HFF-Myc (cell line): ENCODE measurements at regions not wholly inside any gene's neighbourhood (a gene's known extent, or its start where the extent isn't known, plus 50 kb on each side); places are given as distances from the start of the nearest gene placed in this dataset.

Experiments
- DNase-seq: peaks from one replicate; pipeline ENCODE4 v3.0.0-alpha.2; 2011; ENCODE audit warnings: low read depth; ENCODE audit errors: extremely low read depth
- H3K4me3 ChIP-seq: replicated peaks from 2 replicates; pipeline ENCODE4 v1.5.1; 2011; ENCODE audit warnings: low read depth, mild to moderate bottlenecking, control low read depth, low read length
- CTCF ChIP-seq: IDR thresholded peaks from 2 replicates; pipeline ENCODE4 v1.5.1; 2012; ENCODE audit warnings: mild to moderate bottlenecking, low read depth, low read length, control low read depth; ENCODE audit errors: missing control alignments

- no peak overlapping the region for H3K4me3 ChIP-seq
- TF ChIP-seq CTCF = no peak
- DNase-seq = no peak
Measured at GRCh38 chr9:90033028-90033650, 428.3 kb downstream of the GADD45G start.

GRCh38 chr9:90034071-90034470 lies 429.3 kb downstream of the GADD45G start:
- no peak for DNase-seq
- no peak for TF ChIP-seq CTCF
- no peak overlapping the region for H3K4me3 ChIP-seq

- no peak for TF ChIP-seq CTCF
- H3K4me3 ChIP-seq = no peak overlapping the region
- no peak for DNase-seq
Measured at GRCh38 chr9:90035471-90035870, 430.7 kb downstream of the GADD45G start.

- no peak overlapping the region for H3K4me3 ChIP-seq
- no peak for DNase-seq
- TF ChIP-seq CTCF = no peak
Measured at GRCh38 chr9:90037146-90037797, 432.5 kb downstream of the GADD45G start.

- DNase-seq = no peak
- H3K4me3 ChIP-seq = no peak overlapping the region
- TF ChIP-seq CTCF = no peak
Measured at GRCh38 chr9:90038763-90039162, 434.0 kb downstream of the GADD45G start.

GRCh38 chr9:90044263-90044662 lies 439.5 kb downstream of the GADD45G start:
- DNase-seq = no peak
- no peak overlapping the region for H3K4me3 ChIP-seq
- TF ChIP-seq CTCF = no peak
